HEK293 (cell line): ENCODE measurements at regions not wholly inside any gene's neighbourhood (a gene's known extent, or its start where the extent isn't known, plus 50 kb on each side); places are given as distances from the start of the nearest gene placed in this dataset.

ENCODE experiments used
- CTCF ChIA-PET: fragments of 350-600 bp; formaldehyde crosslinking; extraction: SDS; loops from one replicate; lab custom pipeline; 2021; ENCODE audit warnings: antibody characterized with exemption; lab: Yijun Ruan, JAX
- POLR2A ChIA-PET: fragments of 300-600 bp; formaldehyde crosslinking; extraction: SDS; loops from one replicate; lab custom pipeline; 2020; ENCODE audit warnings: antibody characterized with exemption, inconsistent platforms; lab: Yijun Ruan, JAX
- H3K27ac ChIP-seq: fragments of 200-500 bp; sonication (Bioruptor generic); 2 replicates; pipeline ENCODE4 v1.5.1; 2014; ENCODE audit warnings: low read depth, low read length, control low read depth, inconsistent platforms; ENCODE audit errors: extremely low read depth
- H3K36me3 ChIP-seq, 2 experiments: fragments of 200-500 bp in 1 of 2; sonication (Bioruptor generic) in 1 of 2; 1 replicate in 1 of 2; 2 replicates in 1 of 2; pipeline ENCODE4 v1.5.1; 2014 to 2017; ENCODE audit warnings: inconsistent platforms in 2 of 2, low read length in 2 of 2; ENCODE audit not compliant: control insufficient read depth in 2 of 2, insufficient read depth in 1 of 2
- H3K4me1 ChIP-seq: fragments of 200-500 bp; sonication (Bioruptor generic); 2 replicates; pipeline ENCODE4 v1.5.1; 2014; ENCODE audit warnings: mild to moderate bottlenecking, low read length, inconsistent platforms; ENCODE audit not compliant: control insufficient read depth, insufficient read depth
- H3K4me3 ChIP-seq: 2 replicates; pipeline ENCODE4 v1.5.1; 2011; ENCODE audit warnings: low read depth, mild to moderate bottlenecking, control low read depth, low read length, moderate library complexity
- H3K9me3 ChIP-seq: fragments of 200-500 bp; sonication (Bioruptor generic); 2 replicates; pipeline ENCODE4 v1.5.1; 2014; ENCODE audit warnings: low read depth, low read length, inconsistent platforms; ENCODE audit not compliant: control insufficient read depth, insufficient read depth
- AEBP2 ChIP-seq: fragments of 450-650 bp; formaldehyde crosslinking; IDR thresholded peaks from 2 replicates; pipeline ENCODE4 v1.5.1; 2016; ENCODE audit warnings: missing biosample characterization, missing genetic modification characterization, borderline replicate concordance
- ATF2 ChIP-seq: fragments of 450-650 bp; formaldehyde crosslinking; IDR thresholded peaks from 2 replicates; pipeline ENCODE4 v1.5.1; 2016; ENCODE audit warnings: missing biosample characterization, missing genetic modification characterization, low read depth
- CTCF ChIP-seq: fragments of 450-650 bp; formaldehyde crosslinking; IDR thresholded peaks from 2 replicates; pipeline ENCODE4 v1.5.1; 2016; ENCODE audit warnings: missing biosample characterization, missing genetic modification characterization
- ELK4 ChIP-seq: IDR thresholded peaks from 2 replicates; pipeline ENCODE4 v1.6.1; 2011; ENCODE audit warnings: mild to moderate bottlenecking, low read depth, low read length, borderline replicate concordance
- KLF10 ChIP-seq: fragments of 450-650 bp; IDR thresholded peaks from 2 replicates; pipeline ENCODE4 v1.5.1; 2018; ENCODE audit warnings: missing biosample characterization, mild to moderate bottlenecking, missing genetic modification characterization
- MZF1 ChIP-seq: fragments of 450-650 bp; formaldehyde crosslinking; IDR thresholded peaks from 2 replicates; pipeline ENCODE4 v1.5.1; 2017; ENCODE audit warnings: missing biosample characterization, missing genetic modification characterization, borderline replicate concordance
- ZFP41 ChIP-seq: fragments of 450-650 bp; formaldehyde crosslinking; IDR thresholded peaks from 2 replicates; pipeline ENCODE4 v1.5.1; 2016; ENCODE audit warnings: missing biosample characterization, missing genetic modification characterization, borderline replicate concordance
- ZNF114 ChIP-seq: fragments of 450-650 bp; formaldehyde crosslinking; IDR thresholded peaks from 2 replicates; pipeline ENCODE4 v1.5.0; 2017; ENCODE audit warnings: missing biosample characterization, missing genetic modification characterization
- ZNF155 ChIP-seq: fragments of 450-650 bp; formaldehyde crosslinking; IDR thresholded peaks from 2 replicates; pipeline ENCODE4 v1.5.1; 2016; ENCODE audit warnings: missing biosample characterization, missing genetic modification characterization
- ZNF184 ChIP-seq: fragments of 450-650 bp; IDR thresholded peaks from 2 replicates; pipeline ENCODE4 v1.5.1; 2018; ENCODE audit warnings: missing biosample characterization, mild to moderate bottlenecking, missing genetic modification characterization
- ZNF19 ChIP-seq: fragments of 450-650 bp; formaldehyde crosslinking; IDR thresholded peaks from 2 replicates; pipeline ENCODE4; 2016; ENCODE audit warnings: missing biosample characterization, missing genetic modification characterization, low read depth
- ZNF239 ChIP-seq: fragments of 450-650 bp; formaldehyde crosslinking; IDR thresholded peaks from 2 replicates; pipeline ENCODE4 v1.5.1; 2016; ENCODE audit warnings: missing biosample characterization, missing genetic modification characterization
- ZNF362 ChIP-seq: fragments of 450-650 bp; formaldehyde crosslinking; IDR thresholded peaks from 2 replicates; pipeline ENCODE4 v1.5.1; 2016; ENCODE audit warnings: missing biosample characterization, missing genetic modification characterization
- ZNF48 ChIP-seq: fragments of 450-650 bp; formaldehyde crosslinking; IDR thresholded peaks from 2 replicates; pipeline ENCODE4 v1.5.1; 2016; ENCODE audit warnings: missing biosample characterization, missing genetic modification characterization
- ZNF549 ChIP-seq: fragments of 450-650 bp; IDR thresholded peaks from 2 replicates; pipeline ENCODE4 v1.5.1; 2018; ENCODE audit warnings: missing biosample characterization, missing genetic modification characterization, mild to moderate bottlenecking, inconsistent platforms, moderate library complexity
- ZNF596 ChIP-seq: fragments of 450-650 bp; IDR thresholded peaks from 2 replicates; pipeline ENCODE4 v1.5.0; 2018; ENCODE audit warnings: missing biosample characterization, mild to moderate bottlenecking, missing genetic modification characterization, moderate library complexity
- ZNF692 ChIP-seq: fragments of 450-650 bp; formaldehyde crosslinking; IDR thresholded peaks from 2 replicates; pipeline ENCODE4 v1.5.1; 2016; ENCODE audit warnings: missing biosample characterization, missing genetic modification characterization
- ZNF707 ChIP-seq: fragments of 450-650 bp; formaldehyde crosslinking; IDR thresholded peaks from 2 replicates; pipeline ENCODE4 v1.5.1; 2016; ENCODE audit warnings: missing biosample characterization, missing genetic modification characterization
- ZNF76 ChIP-seq: fragments of 450-650 bp; formaldehyde crosslinking; IDR thresholded peaks from 2 replicates; pipeline ENCODE4; 2016; ENCODE audit warnings: low read depth, missing biosample characterization, missing genetic modification characterization, borderline replicate concordance
- ZNF776 ChIP-seq: fragments of 450-650 bp; formaldehyde crosslinking; IDR thresholded peaks from 2 replicates; pipeline ENCODE4 v1.5.0; 2017; ENCODE audit warnings: missing biosample characterization, missing genetic modification characterization, borderline replicate concordance
- ZNF843 ChIP-seq: fragments of 450-650 bp; formaldehyde crosslinking; IDR thresholded peaks from 2 replicates; pipeline ENCODE4 v1.5.1; 2016; ENCODE audit warnings: missing biosample characterization, missing genetic modification characterization

- POLR2A ChIA-PET: no interaction called here
- H3K4me3 ChIP-seq: no peak overlapping the region
- H3K4me1 ChIP-seq: no peaks in the 10 kb centered on the region
- CTCF ChIA-PET: no interaction called here
- no peaks in the 10 kb centered on the region for H3K36me3 ChIP-seq
- TF ChIP-seq ZNF184 (no peak), AEBP2 (tag by site-specific recombination) (no peak), ZNF19 (tag by site-specific recombination) (no peak), ZNF76 (no peak)
- TF ChIP-seq, all 188 proteins: peak for 0
- Histone ChIP-seq H3K9me3 (no peaks in the 10 kb centered on the region), H3K27ac (no peak overlapping the region)
These were observed 122.3 kb upstream of the PRR20G start for GRCh38 chr3:127410137-127410488.

GRCh38 chr3:127409421-127410136 lies 121.7 kb upstream of the PRR20G start:
- TF ChIP-seq ZFP41 (tag by site-specific recombination) (no peak), ZNF48 (tag by site-specific recombination) (no peak), ZNF239 (no peak), ZNF362 (no peak), ATF2 (tag by site-specific recombination) (no peak), ZNF155 (no peak), ZNF692 (tag by site-specific recombination) (no peak)
- TF ChIP-seq, all 188 proteins: peak for 0
- Histone ChIP-seq H3K4me1 (no peaks in the 10 kb centered on the region), H3K4me3 (no peak overlapping the region), H3K27ac (no peak overlapping the region), H3K36me3 (no peaks in the 10 kb centered on the region), H3K9me3 (no peaks in the 10 kb centered on the region)
- ChIA-PET POLR2A (no interaction called here), CTCF (no interaction called here)

GRCh38 chr3:127408684-127409420 lies 121.0 kb upstream of the PRR20G start:
- Histone ChIP-seq H3K36me3 (no peaks in the 10 kb centered on the region), H3K4me1 (no peaks in the 10 kb centered on the region), H3K27ac (no peak overlapping the region), H3K9me3 (no peaks in the 10 kb centered on the region), H3K4me3 (no peak overlapping the region)
- ChIA-PET CTCF (interaction anchor here (0.6 kb wide), 1 partner anchor 229 kb away, joined by 3 read pairs; no protein-coding TSS in a partner anchor), POLR2A (no interaction called here)
- TF ChIP-seq ZNF114 (tag by site-specific recombination) (no peak), ZNF843 (tag by site-specific recombination) (no peak), ZNF549 (tag by site-specific recombination) (no peak), MZF1 (tag by site-specific recombination) (no peak), KLF10 (no peak), ZNF707 (tag by site-specific recombination) (no peak), ZNF776 (tag by site-specific recombination) (no peak), CTCF (no peak), ZNF596 (no peak), ELK4 (no peak)
